CD4-positive, alpha-beta T cell treated with Interleukin-4 for 1 hour (primary cell): ENCODE measurements at regions not wholly inside any gene's neighbourhood (a gene's known extent, or its start where the extent isn't known, plus 50 kb on each side); places are given as distances from the start of the nearest gene placed in this dataset.

Source experiments
- DNase-seq, 2 donors: peaks; one replicate each; pipeline ENCODE4 v3.0.0-alpha.2; 2020 to 2022

GRCh38 chr4:15130441-15130840, 128.2 kb downstream of the CPEB2 start:
- DNase-seq = no peak

- DNase-seq = no peak
Measured at GRCh38 chr4:15131551-15131950, 129.3 kb downstream of the CPEB2 start.

- no peak for DNase-seq
Measured at GRCh38 chr4:15132739-15133138, 130.5 kb downstream of the CPEB2 start.

- no peak for DNase-seq
Measured at GRCh38 chr4:15139599-15139998, 137.3 kb downstream of the CPEB2 start.

GRCh38 chr4:15142201-15142600, 139.9 kb downstream of the CPEB2 start:
- DNase-seq = no peak

- no peak for DNase-seq
Measured at GRCh38 chr4:15143551-15143950, 141.3 kb downstream of the CPEB2 start.

GRCh38 chr4:15144249-15144966, 142.1 kb downstream of the CPEB2 start:
- no peak for DNase-seq

GRCh38 chr4:15144967-15145295, 142.7 kb downstream of the CPEB2 start:
- DNase-seq = no peak

GRCh38 chr4:15145709-15146108, 143.4 kb downstream of the CPEB2 start:
- DNase-seq = no peak

GRCh38 chr4:15147714-15148113, 145.4 kb downstream of the CPEB2 start:
- no peak for DNase-seq

- no peak for DNase-seq
Measured at GRCh38 chr4:15148199-15148598, 145.9 kb downstream of the CPEB2 start.

GRCh38 chr4:15148691-15149090, 146.4 kb downstream of the CPEB2 start:
- no peak for DNase-seq

GRCh38 chr4:15149234-15149838, 147.1 kb downstream of the CPEB2 start:
- no peak for DNase-seq

- peak in 1 of 2 donors; percentile 19 for DNase-seq
Measured at GRCh38 chr4:15149839-15150592, 147.7 kb downstream of the CPEB2 start.

- no peak for DNase-seq
Measured at GRCh38 chr4:15150631-15151030, 148.3 kb downstream of the CPEB2 start.

- no peak for DNase-seq
Measured at GRCh38 chr4:15151033-15151432, 148.8 kb downstream of the CPEB2 start.

- DNase-seq = no peak
Measured at GRCh38 chr4:15153662-15154061, 151.4 kb downstream of the CPEB2 start.

GRCh38 chr4:15158406-15159091, 156.3 kb downstream of the CPEB2 start:
- no peak for DNase-seq

GRCh38 chr4:15159477-15160019, 157.3 kb downstream of the CPEB2 start:
- no peak for DNase-seq

- no peak for DNase-seq
Measured at GRCh38 chr4:15161439-15161838, 159.2 kb downstream of the CPEB2 start.

- DNase-seq = no peak
Measured at GRCh38 chr4:15162046-15162445, 159.8 kb downstream of the CPEB2 start.

GRCh38 chr4:15162465-15163283, 160.4 kb downstream of the CPEB2 start:
- DNase-seq = peak in 1 of 2 donors; percentile 2
